T-helper 2 cell (primary cell): ENCODE measurements at regions not wholly inside any gene's neighbourhood (a gene's known extent, or its start where the extent isn't known, plus 50 kb on each side); places are given as distances from the start of the nearest gene placed in this dataset.

ENCODE experiments used
- DNase-seq, 5 experiments: peaks; one replicate each; pipeline versions ENCODE4 v3.0.0 to v3.0.0-alpha.2; 2012 to 2022

- DNase-seq = no peak
These were observed 922.4 kb upstream of the ADGRL2 start for GRCh38 chr1:80878343-80878742.

DNA sequence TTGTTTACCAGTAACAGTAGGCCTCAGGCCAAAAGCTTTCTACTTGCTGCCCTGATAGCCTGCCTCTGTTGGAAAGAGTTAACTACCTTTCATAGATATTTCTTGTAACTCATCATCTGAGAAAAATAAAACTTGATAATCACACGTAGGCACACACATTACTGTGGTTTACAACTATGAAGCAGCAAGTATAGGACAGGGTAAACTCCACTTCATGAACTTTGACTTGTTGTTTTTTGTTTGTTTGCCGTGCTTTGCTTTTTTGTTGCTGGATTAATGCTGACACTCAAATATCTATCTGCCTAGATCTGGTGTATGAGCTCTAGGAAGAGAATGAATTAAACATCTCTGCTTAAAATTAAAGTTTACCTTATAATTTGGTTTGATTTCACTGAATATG, 924.7 kb upstream of the ADGRL2 start:
- DNase-seq = no peak

GRCh38 chr1:80869299-80869698, 931.4 kb upstream of the ADGRL2 start:
- DNase-seq = no peak

GRCh38 chr1:80847904-80848303, 952.8 kb upstream of the ADGRL2 start:
- no peak for DNase-seq

DNA sequence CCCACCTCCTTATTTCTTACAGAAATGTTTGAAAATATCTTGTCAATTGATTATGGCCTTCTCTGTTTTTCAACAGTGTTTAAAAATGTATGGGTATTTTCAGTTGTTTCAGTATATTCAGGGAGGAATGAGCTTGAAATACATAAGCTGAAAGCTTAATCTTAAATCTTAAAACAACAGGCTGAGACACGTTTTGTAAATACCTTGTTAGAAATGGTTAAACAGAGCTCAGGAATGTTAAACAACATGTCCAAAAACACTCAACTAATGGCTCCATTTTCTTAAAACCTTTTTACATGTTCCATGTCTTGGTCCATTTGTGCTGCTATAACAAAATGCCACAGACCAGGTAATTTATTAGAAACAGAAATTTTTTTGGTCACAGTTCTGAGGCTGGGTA, 953.8 kb upstream of the ADGRL2 start:
- no peak for DNase-seq

GRCh38 chr1:80842796-80843195, 957.9 kb upstream of the ADGRL2 start:
- no peak for DNase-seq

- DNase-seq = no peak
These were observed 959.5 kb upstream of the ADGRL2 start for GRCh38 chr1:80841261-80841660.

GRCh38 chr1:80837066-80837465, 963.7 kb upstream of the ADGRL2 start:
- DNase-seq = no peak

GRCh38 chr1:80836505-80836904, 964.2 kb upstream of the ADGRL2 start:
- no peak for DNase-seq

DNA sequence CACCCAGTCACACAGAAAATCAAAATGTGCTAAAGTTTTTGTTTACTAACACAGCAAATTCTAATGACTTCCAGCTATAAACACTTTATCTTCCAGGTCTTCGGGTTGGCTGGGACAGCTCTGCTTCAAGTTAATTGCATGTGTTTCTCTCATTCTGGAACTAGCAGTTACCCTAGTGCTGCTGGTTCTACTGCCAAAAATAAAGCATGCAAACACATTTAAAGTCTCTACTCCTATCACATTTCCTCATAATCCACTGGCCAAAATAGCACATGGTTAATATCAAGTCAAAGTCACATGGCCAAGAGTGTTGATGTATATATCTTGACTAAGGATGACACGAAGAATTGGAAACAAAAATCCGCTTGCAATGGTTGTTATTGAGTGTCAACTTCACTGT, 973.1 kb upstream of the ADGRL2 start:
- no peak for DNase-seq

DNA sequence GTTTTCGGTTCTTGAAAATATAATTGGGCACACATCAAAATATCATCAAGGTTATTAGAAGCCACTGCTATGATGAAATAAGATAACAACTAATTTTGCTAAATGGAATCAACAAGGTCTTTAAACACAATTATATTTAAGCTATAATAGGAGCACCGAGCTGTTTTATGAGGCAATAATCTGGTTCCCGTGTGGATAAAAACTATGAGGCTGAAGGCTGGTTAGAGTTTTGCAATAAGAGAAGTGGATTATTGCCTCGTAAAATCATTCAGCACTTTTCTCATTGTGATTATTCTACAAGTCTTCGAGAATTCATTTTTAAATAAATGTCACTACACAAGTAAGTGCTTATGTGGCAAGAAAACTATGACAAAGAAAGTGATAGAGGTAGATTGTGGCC, 975.7 kb upstream of the ADGRL2 start:
- DNase-seq = no peak

DNA sequence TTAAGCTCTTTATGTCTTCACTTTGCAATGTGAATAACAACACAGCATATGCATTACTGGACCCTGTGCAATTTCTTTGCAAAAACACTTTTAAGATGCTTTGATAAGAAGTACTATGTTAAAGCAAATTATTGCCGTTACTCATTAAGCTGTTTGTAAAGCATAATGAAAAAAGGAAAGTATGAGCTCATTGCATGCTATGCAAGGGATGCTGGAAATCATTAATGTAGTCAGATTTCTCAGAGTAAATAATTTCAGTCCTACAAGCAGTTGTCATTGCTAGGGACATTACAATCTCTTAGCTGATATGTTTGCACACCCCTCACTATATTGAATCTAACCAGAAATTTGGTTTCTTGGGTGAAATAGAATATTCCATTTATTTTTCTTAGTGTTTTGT, 982.5 kb upstream of the ADGRL2 start:
- DNase-seq = no peak

- no peak for DNase-seq
These were observed 992.8 kb upstream of the ADGRL2 start for GRCh38 chr1:80807981-80808380.

DNA sequence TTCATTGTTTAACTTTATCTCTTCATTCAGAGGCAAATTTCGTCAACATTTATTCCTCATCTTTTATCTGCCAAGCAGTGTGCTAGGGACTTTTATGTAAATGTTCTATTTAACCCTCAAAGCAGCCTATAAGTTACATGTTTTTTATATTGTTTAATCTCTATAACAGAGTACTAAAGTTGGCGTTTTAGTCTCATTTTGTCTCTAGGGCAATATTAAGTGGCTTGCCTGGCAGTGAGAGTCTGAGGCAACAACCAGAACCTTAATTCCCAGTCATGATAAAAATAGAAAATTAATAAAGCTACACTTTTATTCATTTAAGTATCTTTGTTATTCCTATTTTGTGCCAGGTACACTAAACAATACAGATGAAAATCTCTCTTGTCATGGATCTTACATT, 994.3 kb upstream of the ADGRL2 start:
- no peak for DNase-seq

DNA sequence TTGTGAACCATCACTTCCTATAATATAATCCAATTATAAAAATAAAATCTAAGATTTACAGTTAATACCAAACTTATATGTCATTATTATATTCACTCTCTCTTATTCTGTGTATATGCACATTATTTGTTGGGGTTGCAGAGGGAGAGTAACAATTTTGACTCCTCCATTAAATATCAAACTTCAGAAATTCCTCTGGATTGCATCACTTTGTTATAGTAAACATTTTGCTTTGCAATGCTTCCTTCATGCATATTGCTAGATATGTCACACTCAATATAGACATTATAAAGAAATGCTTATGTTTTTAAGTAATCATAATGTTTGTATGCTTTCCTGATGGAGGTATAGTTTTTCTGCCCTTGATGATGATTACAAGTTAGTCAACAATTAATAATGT, 999.0 kb upstream of the ADGRL2 start:
- no peak for DNase-seq

GRCh38 chr1:80799457-80799856, 1001.3 kb upstream of the ADGRL2 start:
- no peak for DNase-seq

DNA sequence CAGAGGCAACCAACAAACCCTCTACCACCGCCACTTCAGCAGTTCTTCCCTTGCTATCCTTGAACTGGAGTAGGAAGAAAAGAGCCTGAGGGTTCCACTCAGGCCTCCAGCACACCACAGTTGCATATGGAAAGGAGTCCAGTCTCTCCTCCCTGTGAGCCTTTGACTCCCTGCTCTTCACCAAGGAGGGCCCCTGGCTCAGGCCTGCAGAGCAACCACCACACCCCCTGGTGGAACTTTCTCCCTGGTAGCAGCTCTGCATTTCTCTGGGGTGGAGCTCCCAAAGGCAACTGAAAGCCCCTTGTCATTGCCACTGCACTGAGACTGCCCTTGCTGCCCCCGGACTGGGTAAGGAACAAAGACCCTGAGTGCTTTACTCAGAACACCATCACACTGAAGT, 1021.5 kb upstream of the ADGRL2 start:
- no peak for DNase-seq

- no peak for DNase-seq
These were observed 1022.5 kb upstream of the ADGRL2 start for GRCh38 chr1:80778094-80778840.

GRCh38 chr1:80776266-80776665, 1024.5 kb upstream of the ADGRL2 start:
- no peak for DNase-seq

- no peak for DNase-seq
These were observed 1031.5 kb upstream of the ADGRL2 start for GRCh38 chr1:80769208-80769750.

DNA sequence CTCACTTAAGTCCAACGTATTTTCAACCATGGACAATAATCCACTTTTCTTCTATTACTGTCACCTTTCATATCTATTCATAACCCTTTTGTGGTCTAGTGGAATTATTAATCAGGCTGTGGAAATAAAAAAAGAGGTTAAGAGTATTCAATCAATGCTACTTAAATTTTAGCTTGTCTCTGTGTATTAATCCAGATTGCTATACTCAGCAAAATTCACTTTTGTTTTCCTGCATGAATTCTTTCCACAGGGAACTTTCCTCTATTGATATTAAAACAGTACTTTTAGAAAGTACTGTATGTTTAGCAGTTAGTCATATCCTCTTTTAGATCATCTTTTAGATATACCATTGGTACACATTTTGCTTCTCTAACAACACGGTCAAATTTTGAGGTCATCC, 1033.0 kb upstream of the ADGRL2 start:
- DNase-seq = no peak

GRCh38 chr1:80759354-80759753, 1041.4 kb upstream of the ADGRL2 start:
- DNase-seq = no peak

- no peak for DNase-seq
These were observed 1044.8 kb upstream of the ADGRL2 start for GRCh38 chr1:80755944-80756343.

GRCh38 chr1:80751204-80751603, 1049.5 kb upstream of the ADGRL2 start:
- DNase-seq = no peak
